Neuronal stem cell (in vitro differentiated cells): ENCODE measurements at regions not wholly inside any gene's neighbourhood (a gene's known extent, or its start where the extent isn't known, plus 50 kb on each side); places are given as distances from the start of the nearest gene placed in this dataset.

ENCODE experiments used
- DNase-seq: peaks from one replicate; pipeline ENCODE4 v3.0.0-alpha.2; 2013; ENCODE audit warnings: low spot score
- H2AFZ ChIP-seq: one replicate; pipeline ENCODE4 v1.6.1; 2013; ENCODE audit warnings: mild to moderate bottlenecking, low read length, inconsistent platforms
- H2AK5ac ChIP-seq: 2 replicates; pipeline ENCODE4 v1.6.1; 2013; ENCODE audit warnings: low read depth, mild to moderate bottlenecking, inconsistent platforms, low read length, moderate library complexity, mixed read lengths
- H2BK120ac ChIP-seq: 2 replicates; pipeline ENCODE4 v1.6.1; 2013; ENCODE audit warnings: low read depth, mild to moderate bottlenecking, inconsistent platforms, low read length, moderate library complexity, mixed read lengths
- H2BK12ac ChIP-seq: one replicate; pipeline ENCODE4 v1.6.1; 2013; ENCODE audit warnings: low read length, inconsistent platforms
- H2BK15ac ChIP-seq: 2 replicates; pipeline ENCODE4 v1.6.1; 2013; ENCODE audit warnings: mild to moderate bottlenecking, low read length, inconsistent platforms, mixed read lengths
- H2BK5ac ChIP-seq: one replicate; pipeline ENCODE4 v1.6.1; 2013; ENCODE audit warnings: inconsistent platforms, mild to moderate bottlenecking, low read length, moderate library complexity
- H3K14ac ChIP-seq: one replicate; pipeline ENCODE4 v1.6.1; 2013; ENCODE audit warnings: low read length, inconsistent platforms
- H3K18ac ChIP-seq: 2 replicates; pipeline ENCODE4 v1.6.1; 2013; ENCODE audit warnings: low read length, inconsistent platforms
- H3K23ac ChIP-seq: 2 replicates; pipeline ENCODE4 v1.6.1; 2013; ENCODE audit warnings: low read depth, mild to moderate bottlenecking, mixed read lengths, low read length, inconsistent platforms; ENCODE audit not compliant: poor library complexity
- H3K27ac ChIP-seq: replicated peaks from 3 replicates; pipeline ENCODE4 v1.5.1; 2013; ENCODE audit warnings: low read length, inconsistent platforms
- H3K27me3 ChIP-seq, 3 experiments: 2 replicates each; pipeline ENCODE4 v1.6.1; 2013; ENCODE audit warnings: low read length in 3 of 3, mild to moderate bottlenecking in 2 of 3, inconsistent platforms in 1 of 3, low read depth in 1 of 3, mixed read lengths in 1 of 3, moderate library complexity in 1 of 3; ENCODE audit not compliant: control insufficient read depth in 3 of 3, insufficient read depth in 3 of 3
- H3K36me3 ChIP-seq, 2 donors: replicated peaks in 1 of 2; 2 replicates each; pipeline ENCODE4 v1.6.1; 2013; ENCODE audit warnings: low read length in 2 of 2; ENCODE audit not compliant: control insufficient read depth in 2 of 2, insufficient read depth in 2 of 2
- H3K4ac ChIP-seq: 2 replicates; pipeline ENCODE4 v1.6.1; 2013; ENCODE audit warnings: inconsistent platforms, mild to moderate bottlenecking, low read length, moderate library complexity
- H3K4me1 ChIP-seq, 2 donors: 1 replicate in 1 of 2; 2 replicates in 1 of 2; pipeline ENCODE4 v1.6.1; 2013; ENCODE audit warnings: low read length in 2 of 2, low read depth in 1 of 2; ENCODE audit not compliant: control insufficient read depth in 2 of 2, insufficient read depth in 1 of 2
- H3K4me2 ChIP-seq: one replicate; pipeline ENCODE4 v1.6.1; 2013; ENCODE audit warnings: mild to moderate bottlenecking, low read length, inconsistent platforms; ENCODE audit not compliant: insufficient read depth, poor library complexity, severe bottlenecking
- H3K4me3 ChIP-seq, 2 donors: 2 replicates each; pipeline ENCODE4 v1.5.1; 2013; ENCODE audit warnings: low read length in 2 of 2, mild to moderate bottlenecking in 2 of 2, inconsistent platforms in 1 of 2, moderate library complexity in 1 of 2
- H3K79me1 ChIP-seq: one replicate; pipeline ENCODE4 v1.6.1; 2013; ENCODE audit warnings: low read depth, mild to moderate bottlenecking, inconsistent platforms, low read length, moderate library complexity
- H3K9ac ChIP-seq: one replicate; pipeline ENCODE4 v1.6.1; 2013; ENCODE audit warnings: mild to moderate bottlenecking, low read depth, low read length, inconsistent platforms; ENCODE audit not compliant: poor library complexity
- H3K9me3 ChIP-seq, 2 donors: replicated peaks in 1 of 2; 2 replicates each; pipeline versions ENCODE3 to v1.6.1; 2013; ENCODE audit warnings: low read length in 2 of 2, mild to moderate bottlenecking in 2 of 2, inconsistent platforms in 1 of 2, low read depth in 1 of 2, mixed read lengths in 1 of 2, moderate library complexity in 1 of 2; ENCODE audit not compliant: control insufficient read depth in 2 of 2, insufficient read depth in 1 of 2
- H4K8ac ChIP-seq: one replicate; pipeline ENCODE4 v1.6.1; 2013; ENCODE audit warnings: low read depth, mild to moderate bottlenecking, inconsistent platforms, low read length, moderate library complexity
- H4K91ac ChIP-seq: one replicate; pipeline ENCODE4 v1.6.1; 2013; ENCODE audit warnings: low read length, low read depth, mild to moderate bottlenecking, inconsistent platforms; ENCODE audit not compliant: poor library complexity
- WGBS, 2 donors: extraction: QIAGEN DNeasy Blood & Tissue Kit; methylation state at CpG; one replicate each; pipeline ENCODE4 v1.1.7; 2013; ENCODE audit warnings: missing lambda C conversion rate in 2 of 2, mixed read lengths in 1 of 2; ENCODE audit not compliant: insufficient read length in 2 of 2, insufficient replicate concordance in 1 of 2; ENCODE audit errors: extremely low coverage in 2 of 2; 5-methylcytosine and 5-hydroxymethylcytosine counted together

- no peak overlapping the region for H2BK12ac ChIP-seq
- DNase-seq = no peak
- H3K27me3 ChIP-seq = peaks cover 0 to 3% (median 0%) of the 10 kb centered on the region in 3 experiments
- no peak overlapping the region for H2AFZ ChIP-seq
- no peak overlapping the region for H4K8ac ChIP-seq
- H2BK5ac ChIP-seq = no peak overlapping the region
- H2BK15ac ChIP-seq = no peak overlapping the region
- WGBS, 2 donors = no CpG with 5 or more reads among the region's 5 CpGs
- no peak overlapping the region for H3K9ac ChIP-seq
- H3K36me3 ChIP-seq = no peaks in the 10 kb centered on the region
- H3K23ac ChIP-seq = no peak overlapping the region
- H3K14ac ChIP-seq = no peak overlapping the region
- H3K9me3 ChIP-seq = peaks cover 2 to 7% of the 10 kb centered on the region in 2 donors
- H3K4ac ChIP-seq = no peak overlapping the region
- H3K4me3 ChIP-seq = no peak overlapping the region
- H3K18ac ChIP-seq = no peak overlapping the region
- H3K4me2 ChIP-seq = no peak overlapping the region
- no peak overlapping the region for H4K91ac ChIP-seq
- H2AK5ac ChIP-seq = no peak overlapping the region
- no peaks in the 10 kb centered on the region for H3K79me1 ChIP-seq
- no peak overlapping the region for H2BK120ac ChIP-seq
- peaks cover 4 to 6% of the 10 kb centered on the region in 2 donors for H3K4me1 ChIP-seq
- no peak overlapping the region for H3K27ac ChIP-seq
Measured at GRCh38 chr2:234580686-234581085, 83.8 kb upstream of the ARL4C start.

- H2BK12ac ChIP-seq = no peak overlapping the region
- peaks cover 2 to 7% of the 10 kb centered on the region in 2 donors for H3K9me3 ChIP-seq
- WGBS, 2 donors = no CpG with 5 or more reads among the region's 10 CpGs
- no peak overlapping the region for H3K27ac ChIP-seq
- H2AK5ac ChIP-seq = no peak overlapping the region
- no peak overlapping the region for H3K4me3 ChIP-seq
- peaks cover 0 to 3% (median 0%) of the 10 kb centered on the region in 3 experiments for H3K27me3 ChIP-seq
- H3K18ac ChIP-seq = no peak overlapping the region
- no peak overlapping the region for H4K91ac ChIP-seq
- no peak overlapping the region for H3K9ac ChIP-seq
- H2BK15ac ChIP-seq = no peak overlapping the region
- H2AFZ ChIP-seq = no peak overlapping the region
- H3K4ac ChIP-seq = no peak overlapping the region
- no peaks in the 10 kb centered on the region for H3K79me1 ChIP-seq
- no peak overlapping the region for H4K8ac ChIP-seq
- peaks cover 4 to 6% of the 10 kb centered on the region in 2 donors for H3K4me1 ChIP-seq
- H3K36me3 ChIP-seq = no peaks in the 10 kb centered on the region
- no peak overlapping the region for H3K14ac ChIP-seq
- H2BK5ac ChIP-seq = no peak overlapping the region
- no peak overlapping the region for H3K4me2 ChIP-seq
- H3K23ac ChIP-seq = no peak overlapping the region
- H2BK120ac ChIP-seq = no peak overlapping the region
- DNase-seq = no peak
Measured at GRCh38 chr2:234579231-234579962, 82.5 kb upstream of the ARL4C start.

GRCh38 chr2:234578389-234578788 is 81.5 kb upstream of the ARL4C start:
- Histone ChIP-seq H3K9me3 (peaks cover 2 to 7% of the 10 kb centered on the region in 2 donors), H2AFZ (no peak overlapping the region), H3K4me1 (peaks cover 4 to 6% of the 10 kb centered on the region in 2 donors), H3K14ac (no peak overlapping the region), H3K4me2 (no peak overlapping the region), H3K36me3 (no peaks in the 10 kb centered on the region), H4K91ac (peak overlapping the region; percentile 30), H3K27ac (no peak overlapping the region), H2BK5ac (no peak overlapping the region), H3K9ac (peak overlapping the region; percentile 50), H3K27me3 (peaks cover 0 to 3% (median 0%) of the 10 kb centered on the region in 3 experiments), H3K79me1 (no peaks in the 10 kb centered on the region), H3K18ac (no peak overlapping the region), H3K4me3 (peak overlapping the region in 1 of 2 donors; percentile 35), H2AK5ac (no peak overlapping the region), H2BK12ac (no peak overlapping the region), H2BK15ac (no peak overlapping the region), H2BK120ac (no peak overlapping the region), H3K23ac (no peak overlapping the region), H3K4ac (no peak overlapping the region), H4K8ac (no peak overlapping the region)
- DNase-seq = no peak
- WGBS, 2 donors = no CpG with 5 or more reads among the region's 2 CpGs

- no peak overlapping the region for H3K23ac ChIP-seq
- H3K9me3 ChIP-seq = peaks cover 2 to 3% of the 10 kb centered on the region in 2 donors
- H3K27ac ChIP-seq = no peak overlapping the region
- peaks cover 4 to 6% of the 10 kb centered on the region in 2 donors for H3K4me1 ChIP-seq
- H2BK15ac ChIP-seq = no peak overlapping the region
- DNase-seq = no peak
- H3K4me3 ChIP-seq = no peak overlapping the region
- H3K36me3 ChIP-seq = no peaks in the 10 kb centered on the region
- H2BK12ac ChIP-seq = no peak overlapping the region
- no peak overlapping the region for H2AK5ac ChIP-seq
- no peak overlapping the region for H3K18ac ChIP-seq
- H2AFZ ChIP-seq = no peak overlapping the region
- H4K91ac ChIP-seq = no peak overlapping the region
- H3K79me1 ChIP-seq = no peaks in the 10 kb centered on the region
- H2BK5ac ChIP-seq = no peak overlapping the region
- no peak overlapping the region for H3K4me2 ChIP-seq
- H3K27me3 ChIP-seq = peaks cover 0 to 3% (median 0%) of the 10 kb centered on the region in 3 experiments
- H3K14ac ChIP-seq = no peak overlapping the region
- no CpG with 5 or more reads among the region's 5 CpGs for WGBS, 2 donors
- no peak overlapping the region for H3K4ac ChIP-seq
- H4K8ac ChIP-seq = no peak overlapping the region
- no peak overlapping the region for H2BK120ac ChIP-seq
- H3K9ac ChIP-seq = no peak overlapping the region
Measured at GRCh38 chr2:234577191-234577590, 80.3 kb upstream of the ARL4C start.
